PFSK-1 (cell line): ENCODE measurements at regions not wholly inside any gene's neighbourhood (a gene's known extent, or its start where the extent isn't known, plus 50 kb on each side); places are given as distances from the start of the nearest gene placed in this dataset.

Source experiments
- POLR2AphosphoS5 ChIP-seq: IDR thresholded peaks from 2 replicates; pipeline ENCODE4 v1.6.1; 2012; ENCODE audit warnings: low read depth, mild to moderate bottlenecking, control low read depth, low read length, moderate library complexity
- REST ChIP-seq, 2 experiments: IDR thresholded peaks; 2 replicates each; pipeline versions ENCODE4 v1.6.1 to v1.8.0; 2011 to 2012; ENCODE audit warnings: low read depth in 2 of 2, low read length in 2 of 2, control low read depth in 1 of 2, inconsistent platforms in 1 of 2, mild to moderate bottlenecking in 1 of 2, moderate library complexity in 1 of 2; ENCODE audit not compliant: insufficient read depth in 1 of 2
- TAF1 ChIP-seq: IDR thresholded peaks from 2 replicates; pipeline ENCODE4 v1.6.1; 2012; ENCODE audit warnings: low read length, control low read depth, borderline replicate concordance; ENCODE audit not compliant: insufficient read depth

GRCh38 chr10:83754857-83755256 lies 384.5 kb upstream of the GHITM start:
- no peak for TF ChIP-seq POLR2AphosphoS5
- TF ChIP-seq REST (IDR thresholded peaks at IDR 0.05; ENCODE audit: insufficient read depth in 1 of 2, low read depth in 2 of 2, low read length in 2 of 2): no peak
- TF ChIP-seq TAF1: no peak
